ENCODE measurements at regions not wholly inside any gene's neighbourhood (a gene's known extent, or its start where the extent isn't known, plus 50 kb on each side); places are given as distances from the start of the nearest gene placed in this dataset.

- no peak overlapping the region for H3K27ac ChIP-seq (ENCODE audit: low read depth in 2 of 2, low read length in 2 of 2)
- no peaks in the 10 kb centered on the region for H3K36me3 ChIP-seq (ENCODE audit: control insufficient read depth in 2 of 2, insufficient read depth in 2 of 2, low read length in 2 of 2)
- H3K27me3 ChIP-seq (ENCODE audit: control insufficient read depth in 2 of 2, insufficient read depth in 2 of 2, low read length in 2 of 2), result no peaks in the 10 kb centered on the region
- H3K9me3 ChIP-seq (ENCODE audit: control insufficient read depth in 2 of 2, low read length in 2 of 2), result no peaks in the 10 kb centered on the region
- H3K9ac ChIP-seq (ENCODE audit: low read depth in 1 of 2, low read length in 2 of 2), result no peak overlapping the region
- H3K4me1 ChIP-seq (ENCODE audit: control insufficient read depth in 2 of 2, insufficient read depth in 2 of 2, low read length in 2 of 2), result no peaks in the 10 kb centered on the region
- H3K4me3 ChIP-seq (ENCODE audit: low read length in 2 of 2), result no peak overlapping the region
Measured at GRCh38 chr11:81098471-81098870, 1635.2 kb downstream of the FAM181B start.

DNA sequence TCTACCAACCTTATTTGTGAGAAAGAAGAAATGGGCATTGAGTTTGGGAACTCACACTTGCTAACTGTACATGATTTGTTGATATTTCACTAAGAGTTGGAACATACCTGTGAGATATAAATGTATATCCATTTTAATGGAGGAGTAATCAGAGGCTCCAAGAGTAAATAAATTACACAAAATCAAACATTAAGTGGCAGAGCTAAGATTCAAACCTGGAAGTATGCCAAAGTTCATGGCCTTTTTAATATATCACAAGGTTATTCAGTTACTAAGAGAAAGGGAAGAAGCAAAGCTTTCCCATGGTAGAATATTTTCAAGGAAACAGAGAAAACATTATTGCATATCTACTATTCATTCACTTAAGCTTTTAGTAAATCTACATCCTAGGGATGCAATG, 1641.1 kb downstream of the FAM181B start:
- Histone ChIP-seq H3K27ac (ENCODE audit: low read depth in 2 of 2, low read length in 2 of 2) (no peak overlapping the region), H3K36me3 (ENCODE audit: control insufficient read depth in 2 of 2, insufficient read depth in 2 of 2, low read length in 2 of 2) (no peaks in the 10 kb centered on the region), H3K9ac (ENCODE audit: low read depth in 1 of 2, low read length in 2 of 2) (no peak overlapping the region)

DNA sequence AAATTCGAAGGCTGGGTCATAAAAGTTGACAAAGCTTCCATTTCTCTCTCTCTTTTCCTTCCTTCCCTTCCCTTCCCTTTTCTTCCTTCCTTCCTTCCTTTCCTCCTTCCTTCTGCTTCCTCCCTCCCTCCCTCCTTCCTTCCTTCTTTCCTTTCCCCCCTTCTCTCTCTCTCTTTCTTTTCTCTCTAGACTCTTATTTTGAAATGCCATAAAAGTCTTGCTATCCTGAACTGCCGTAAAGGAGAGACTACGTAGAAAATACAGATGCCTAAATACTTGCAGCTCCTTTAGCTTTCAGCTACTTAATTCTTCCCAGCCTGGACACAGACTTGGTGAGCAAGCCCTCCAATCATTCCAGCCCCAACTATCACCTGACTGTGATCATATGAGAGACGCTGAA, 1644.4 kb downstream of the FAM181B start:
- Histone ChIP-seq H3K9ac (ENCODE audit: low read depth in 1 of 2, low read length in 2 of 2) (no peak overlapping the region), H3K4me1 (ENCODE audit: control insufficient read depth in 2 of 2, insufficient read depth in 2 of 2, low read length in 2 of 2) (peaks cover 0 to 9% of the 10 kb centered on the region in 2 donors), H3K4me3 (ENCODE audit: low read length in 2 of 2) (no peak overlapping the region), H3K27ac (ENCODE audit: low read depth in 2 of 2, low read length in 2 of 2) (no peak overlapping the region), H3K9me3 (ENCODE audit: control insufficient read depth in 2 of 2, low read length in 2 of 2) (no peaks in the 10 kb centered on the region), H3K36me3 (ENCODE audit: control insufficient read depth in 2 of 2, insufficient read depth in 2 of 2, low read length in 2 of 2) (no peaks in the 10 kb centered on the region), H3K27me3 (ENCODE audit: control insufficient read depth in 2 of 2, insufficient read depth in 2 of 2, low read length in 2 of 2) (no peaks in the 10 kb centered on the region)

More for the DNA sequence above, 1641.1 kb downstream of the FAM181B start:
- Histone ChIP-seq H3K4me3 (ENCODE audit: low read length in 2 of 2) (no peak overlapping the region), H3K27me3 (ENCODE audit: control insufficient read depth in 2 of 2, insufficient read depth in 2 of 2, low read length in 2 of 2) (no peaks in the 10 kb centered on the region), H3K4me1 (ENCODE audit: control insufficient read depth in 2 of 2, insufficient read depth in 2 of 2, low read length in 2 of 2) (peaks cover 0 to 9% of the 10 kb centered on the region in 2 donors), H3K9me3 (ENCODE audit: control insufficient read depth in 2 of 2, low read length in 2 of 2) (no peaks in the 10 kb centered on the region)

DNA sequence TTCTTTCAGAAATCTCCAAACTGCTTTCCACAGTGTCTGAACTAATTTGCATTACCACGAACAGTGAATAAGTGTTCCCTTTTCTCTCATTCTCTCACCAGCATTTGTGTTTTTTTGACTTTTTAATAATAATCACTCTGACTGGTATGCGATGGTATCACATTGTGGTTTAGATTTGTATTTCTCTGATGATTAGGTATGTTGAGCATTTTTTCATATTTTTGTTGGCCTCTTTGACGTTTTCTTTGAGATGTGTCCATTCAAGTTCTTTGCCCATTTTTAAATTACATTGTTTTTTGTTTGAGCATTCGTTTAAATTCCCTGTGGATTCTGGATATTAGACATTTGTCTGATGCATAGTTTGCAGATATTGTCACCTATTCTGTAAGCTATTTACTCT, 1639.6 kb upstream of the TENM4 start:
- no peaks in the 10 kb centered on the region for H3K27me3 ChIP-seq (ENCODE audit: control insufficient read depth in 2 of 2, insufficient read depth in 2 of 2, low read length in 2 of 2)
- no peak overlapping the region for H3K27ac ChIP-seq (ENCODE audit: low read depth in 2 of 2, low read length in 2 of 2)
- H3K9ac ChIP-seq (ENCODE audit: low read depth in 1 of 2, low read length in 2 of 2), result no peak overlapping the region
- H3K4me1 ChIP-seq (ENCODE audit: control insufficient read depth in 2 of 2, insufficient read depth in 2 of 2, low read length in 2 of 2), result no peaks in the 10 kb centered on the region
- H3K36me3 ChIP-seq (ENCODE audit: control insufficient read depth in 2 of 2, insufficient read depth in 2 of 2, low read length in 2 of 2), result no peaks in the 10 kb centered on the region
- no peak overlapping the region for H3K4me3 ChIP-seq (ENCODE audit: low read length in 2 of 2)
- no peaks in the 10 kb centered on the region for H3K9me3 ChIP-seq (ENCODE audit: control insufficient read depth in 2 of 2, low read length in 2 of 2)

DNA sequence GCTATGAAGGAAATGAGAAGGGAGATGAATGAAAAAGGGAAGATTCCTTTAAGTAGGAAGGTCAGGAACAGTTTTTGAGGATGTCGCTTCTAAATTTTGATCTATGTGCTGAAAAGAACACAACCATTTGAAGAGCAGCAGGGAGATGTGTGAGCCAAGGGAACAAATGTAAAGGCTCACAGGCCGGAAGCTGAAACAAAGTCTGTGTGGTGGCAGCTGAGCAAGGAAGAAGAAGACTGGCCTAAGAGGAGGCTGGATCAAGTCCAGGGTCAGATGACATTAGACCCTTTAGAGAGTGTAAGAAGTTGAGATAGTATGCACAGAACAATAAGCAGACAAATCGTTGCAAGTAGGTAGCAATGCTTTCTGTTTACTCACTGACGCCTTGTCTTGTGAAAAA, 1631.4 kb upstream of the TENM4 start:
- Histone ChIP-seq H3K4me3 (ENCODE audit: low read length in 2 of 2) (no peak overlapping the region), H3K9ac (ENCODE audit: low read depth in 1 of 2, low read length in 2 of 2) (no peak overlapping the region), H3K27me3 (ENCODE audit: control insufficient read depth in 2 of 2, insufficient read depth in 2 of 2, low read length in 2 of 2) (no peaks in the 10 kb centered on the region), H3K36me3 (ENCODE audit: control insufficient read depth in 2 of 2, insufficient read depth in 2 of 2, low read length in 2 of 2) (no peaks in the 10 kb centered on the region), H3K9me3 (ENCODE audit: control insufficient read depth in 2 of 2, low read length in 2 of 2) (no peaks in the 10 kb centered on the region), H3K27ac (ENCODE audit: low read depth in 2 of 2, low read length in 2 of 2) (no peak overlapping the region), H3K4me1 (ENCODE audit: control insufficient read depth in 2 of 2, insufficient read depth in 2 of 2, low read length in 2 of 2) (no peaks in the 10 kb centered on the region)

- Histone ChIP-seq H3K4me3 (ENCODE audit: low read length in 2 of 2) (no peak overlapping the region), H3K4me1 (ENCODE audit: control insufficient read depth in 2 of 2, insufficient read depth in 2 of 2, low read length in 2 of 2) (no peaks in the 10 kb centered on the region), H3K36me3 (ENCODE audit: control insufficient read depth in 2 of 2, insufficient read depth in 2 of 2, low read length in 2 of 2) (no peaks in the 10 kb centered on the region), H3K27me3 (ENCODE audit: control insufficient read depth in 2 of 2, insufficient read depth in 2 of 2, low read length in 2 of 2) (no peaks in the 10 kb centered on the region), H3K27ac (ENCODE audit: low read depth in 2 of 2, low read length in 2 of 2) (no peak overlapping the region), H3K9ac (ENCODE audit: low read depth in 1 of 2, low read length in 2 of 2) (no peak overlapping the region), H3K9me3 (ENCODE audit: control insufficient read depth in 2 of 2, low read length in 2 of 2) (no peaks in the 10 kb centered on the region)
Measured at GRCh38 chr11:81071606-81072005, 1630.8 kb upstream of the TENM4 start.

DNA sequence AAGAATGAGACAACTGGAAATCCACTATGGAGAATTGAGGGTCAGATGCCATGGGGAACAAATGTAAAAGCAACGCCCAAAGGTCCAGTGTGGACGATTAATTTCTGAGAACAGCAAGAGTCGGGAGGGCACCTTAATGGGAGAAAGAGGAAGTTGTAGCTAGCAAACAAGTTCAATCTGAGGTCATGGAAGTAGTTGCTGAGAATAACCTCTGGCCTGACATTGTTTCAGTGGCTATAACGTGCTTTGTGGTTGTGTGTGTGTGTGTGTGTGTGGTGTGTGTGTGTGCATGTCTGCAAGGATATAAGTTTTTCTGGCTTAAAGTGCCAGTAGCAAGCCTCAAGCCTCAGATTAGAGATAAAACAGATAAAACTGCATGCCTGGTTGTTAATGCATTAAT, 1630.1 kb upstream of the TENM4 start:
- no peaks in the 10 kb centered on the region for H3K9me3 ChIP-seq (ENCODE audit: control insufficient read depth in 2 of 2, low read length in 2 of 2)
- H3K27me3 ChIP-seq (ENCODE audit: control insufficient read depth in 2 of 2, insufficient read depth in 2 of 2, low read length in 2 of 2), result no peaks in the 10 kb centered on the region
- no peak overlapping the region for H3K27ac ChIP-seq (ENCODE audit: low read depth in 2 of 2, low read length in 2 of 2)
- H3K9ac ChIP-seq (ENCODE audit: low read depth in 1 of 2, low read length in 2 of 2), result no peak overlapping the region
- no peaks in the 10 kb centered on the region for H3K4me1 ChIP-seq (ENCODE audit: control insufficient read depth in 2 of 2, insufficient read depth in 2 of 2, low read length in 2 of 2)
- H3K36me3 ChIP-seq (ENCODE audit: control insufficient read depth in 2 of 2, insufficient read depth in 2 of 2, low read length in 2 of 2), result no peaks in the 10 kb centered on the region
- no peak overlapping the region for H3K4me3 ChIP-seq (ENCODE audit: low read length in 2 of 2)

GRCh38 chr11:81059356-81059755, 1618.5 kb upstream of the TENM4 start:
- H3K9me3 ChIP-seq (ENCODE audit: control insufficient read depth in 2 of 2, low read length in 2 of 2), result no peaks in the 10 kb centered on the region
- no peak overlapping the region for H3K27ac ChIP-seq (ENCODE audit: low read depth in 2 of 2, low read length in 2 of 2)

DNA sequence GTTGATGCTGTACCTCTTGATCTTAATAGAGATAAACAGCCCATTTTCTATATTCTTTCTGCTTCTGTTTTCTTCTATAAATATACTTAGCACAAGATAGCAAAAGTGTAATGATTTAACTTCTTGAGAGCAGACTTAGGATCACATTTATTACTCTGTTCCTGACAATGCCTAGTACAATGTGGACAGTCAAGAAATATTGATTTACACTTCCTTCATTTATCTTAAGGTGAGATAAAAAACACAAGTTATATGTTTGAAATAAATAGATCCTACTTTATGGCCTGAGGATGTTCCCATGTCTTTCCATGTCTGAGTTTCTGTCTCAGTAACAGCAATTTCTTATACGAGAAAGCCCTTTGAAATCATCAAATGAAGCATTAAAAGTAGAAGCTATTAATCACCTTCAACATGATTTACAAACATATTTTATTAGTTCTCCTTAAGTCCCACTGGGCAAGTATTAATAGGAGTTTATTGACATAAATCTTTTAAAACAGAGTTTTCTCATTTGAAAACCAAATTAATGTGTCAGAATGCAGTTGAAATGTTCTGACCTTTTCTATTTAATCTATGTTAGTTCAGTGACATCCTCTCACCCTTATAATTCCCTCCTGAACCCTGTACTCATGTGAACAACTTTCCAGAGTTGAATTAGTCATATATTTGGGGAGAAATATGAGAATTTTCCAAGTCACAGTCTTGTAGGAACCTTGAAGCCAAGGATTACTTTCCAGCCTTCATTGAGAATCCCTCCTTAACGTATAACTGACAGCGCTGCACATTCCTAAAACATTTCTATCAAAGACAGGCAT, 1611.7 kb upstream of the TENM4 start:
- Histone ChIP-seq H3K36me3 (ENCODE audit: control insufficient read depth in 2 of 2, insufficient read depth in 2 of 2, low read length in 2 of 2) (no peaks in the 10 kb centered on the region), H3K27ac (ENCODE audit: low read depth in 2 of 2, low read length in 2 of 2) (no peak overlapping the region), H3K9me3 (ENCODE audit: control insufficient read depth in 2 of 2, low read length in 2 of 2) (no peaks in the 10 kb centered on the region), H3K27me3 (ENCODE audit: control insufficient read depth in 2 of 2, insufficient read depth in 2 of 2, low read length in 2 of 2) (no peaks in the 10 kb centered on the region), H3K4me1 (ENCODE audit: control insufficient read depth in 2 of 2, insufficient read depth in 2 of 2, low read length in 2 of 2) (no peaks in the 10 kb centered on the region), H3K9ac (ENCODE audit: low read depth in 1 of 2, low read length in 2 of 2) (no peak overlapping the region), H3K4me3 (ENCODE audit: low read length in 2 of 2) (no peak overlapping the region)

More at GRCh38 chr11:81059356-81059755, 1618.5 kb upstream of the TENM4 start:
- no peaks in the 10 kb centered on the region for H3K4me1 ChIP-seq (ENCODE audit: control insufficient read depth in 2 of 2, insufficient read depth in 2 of 2, low read length in 2 of 2)
- no peak overlapping the region for H3K4me3 ChIP-seq (ENCODE audit: low read length in 2 of 2)
- H3K27me3 ChIP-seq (ENCODE audit: control insufficient read depth in 2 of 2, insufficient read depth in 2 of 2, low read length in 2 of 2), result no peaks in the 10 kb centered on the region
- H3K9ac ChIP-seq (ENCODE audit: low read depth in 1 of 2, low read length in 2 of 2), result no peak overlapping the region
- H3K36me3 ChIP-seq (ENCODE audit: control insufficient read depth in 2 of 2, insufficient read depth in 2 of 2, low read length in 2 of 2), result no peaks in the 10 kb centered on the region

DNA sequence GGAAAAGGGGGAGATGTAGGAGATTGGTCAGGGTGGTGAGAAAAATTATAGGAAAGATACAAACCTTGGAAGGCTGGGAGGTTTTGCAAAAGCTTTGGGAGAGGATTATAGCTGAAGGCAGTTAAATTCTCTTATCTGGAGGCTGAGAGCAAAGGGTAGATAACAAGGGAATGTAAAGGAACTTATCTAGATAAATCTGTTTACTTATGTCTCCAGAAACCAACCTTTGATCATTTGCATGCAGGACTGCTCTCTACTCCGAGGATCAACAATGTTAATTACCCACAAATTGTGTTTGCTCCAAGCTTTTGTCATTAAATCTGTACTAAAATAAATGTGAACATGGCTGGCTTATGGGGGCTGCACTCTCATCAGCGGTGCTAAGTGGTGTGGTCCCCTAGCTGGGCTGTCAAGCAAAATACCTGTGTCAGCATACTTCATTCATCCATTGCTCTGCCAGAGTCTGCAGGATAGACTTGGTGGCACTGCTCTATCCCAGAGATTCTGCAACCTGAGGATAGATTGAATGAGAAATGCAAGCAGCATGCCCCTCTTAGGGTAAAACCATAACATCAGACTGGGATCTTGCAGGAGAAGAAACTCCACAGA, 1599.2 kb upstream of the TENM4 start:
- Histone ChIP-seq H3K27me3 (ENCODE audit: control insufficient read depth in 2 of 2, insufficient read depth in 2 of 2, low read length in 2 of 2) (no peaks in the 10 kb centered on the region), H3K9ac (ENCODE audit: low read depth in 1 of 2, low read length in 2 of 2) (no peak overlapping the region), H3K4me1 (ENCODE audit: control insufficient read depth in 2 of 2, insufficient read depth in 2 of 2, low read length in 2 of 2) (peaks cover 5 to 18% of the 10 kb centered on the region in 2 donors), H3K4me3 (ENCODE audit: low read length in 2 of 2) (no peak overlapping the region), H3K27ac (ENCODE audit: low read depth in 2 of 2, low read length in 2 of 2) (no peak overlapping the region), H3K9me3 (ENCODE audit: control insufficient read depth in 2 of 2, low read length in 2 of 2) (peaks cover 0 to 3% of the 10 kb centered on the region in 2 donors), H3K36me3 (ENCODE audit: control insufficient read depth in 2 of 2, insufficient read depth in 2 of 2, low read length in 2 of 2) (no peaks in the 10 kb centered on the region)

Measured in mucosa of rectum (tissue), 2 donors.